Kidney glomerular epithelial cell (primary cell): ENCODE measurements at regions not wholly inside any gene's neighbourhood (a gene's known extent, or its start where the extent isn't known, plus 50 kb on each side); places are given as distances from the start of the nearest gene placed in this dataset.
A peak's percentile ranks its signal among the peaks of the same experiment; 100 is the strongest.

Experiments used
- DNase-seq: peaks from one replicate; lab custom pipeline; 2025; lab: John Stamatoyannopoulos, UW

- no peak for DNase-seq
Measured at GRCh38 chr10:84784749-84785148, 456.4 kb downstream of the CCSER2 start.

GRCh38 chr10:84789026-84789425 lies 460.6 kb downstream of the CCSER2 start:
- DNase-seq, result no peak

- DNase-seq, result no peak
Measured at GRCh38 chr10:84798312-84798711, 469.9 kb downstream of the CCSER2 start.

GRCh38 chr10:84801156-84801555 lies 472.8 kb downstream of the CCSER2 start:
- no peak for DNase-seq

GRCh38 chr10:84801916-84802315 lies 473.5 kb downstream of the CCSER2 start:
- DNase-seq, result no peak

- no peak for DNase-seq
Measured at GRCh38 chr10:84805149-84805548, 476.8 kb downstream of the CCSER2 start.

- DNase-seq, result no peak
Measured at GRCh38 chr10:84811113-84811512, 482.7 kb downstream of the CCSER2 start.

GRCh38 chr10:84818961-84819360 lies 490.6 kb downstream of the CCSER2 start:
- DNase-seq, result no peak

GRCh38 chr10:84820120-84820519 lies 491.7 kb downstream of the CCSER2 start:
- DNase-seq, result no peak

GRCh38 chr10:84820596-84820995 lies 492.2 kb downstream of the CCSER2 start:
- no peak for DNase-seq

- DNase-seq, result no peak
Measured at GRCh38 chr10:84822931-84823630, 494.7 kb downstream of the CCSER2 start.

- DNase-seq, result no peak
Measured at GRCh38 chr10:84824525-84824924, 496.1 kb downstream of the CCSER2 start.

GRCh38 chr10:84825330-84825729 lies 496.9 kb downstream of the CCSER2 start:
- DNase-seq, result peak; percentile 48

- DNase-seq, result no peak
Measured at GRCh38 chr10:84826704-84827103, 498.3 kb downstream of the CCSER2 start.

- no peak for DNase-seq
Measured at GRCh38 chr10:84829131-84829530, 500.7 kb downstream of the CCSER2 start.

GRCh38 chr10:84837041-84837812 lies 508.8 kb downstream of the CCSER2 start:
- DNase-seq, result no peak

GRCh38 chr10:84837877-84838276 lies 509.5 kb downstream of the CCSER2 start:
- no peak for DNase-seq

- no peak for DNase-seq
Measured at GRCh38 chr10:84838851-84839250, 510.5 kb downstream of the CCSER2 start.

GRCh38 chr10:84842593-84842992 lies 514.2 kb downstream of the CCSER2 start:
- DNase-seq, result no peak

GRCh38 chr10:84844461-84844860 lies 516.1 kb downstream of the CCSER2 start:
- DNase-seq, result no peak

- DNase-seq, result no peak
Measured at GRCh38 chr10:84845628-84846261, 517.4 kb downstream of the CCSER2 start.

GRCh38 chr10:84846658-84847316 lies 518.4 kb downstream of the CCSER2 start:
- no peak for DNase-seq

- no peak for DNase-seq
Measured at GRCh38 chr10:84848967-84849366, 520.6 kb downstream of the CCSER2 start.
